OCI-LY1 (cell line): ENCODE measurements at regions not wholly inside any gene's neighbourhood (a gene's known extent, or its start where the extent isn't known, plus 50 kb on each side); places are given as distances from the start of the nearest gene placed in this dataset.

Experiments
- CTCF ChIP-seq: fragments of 200-600 bp; sonication (generic), shearing (Covaris generic); IDR thresholded peaks from 2 replicates; pipeline ENCODE4 v1.5.1; 2017; ENCODE audit warnings: mild to moderate bottlenecking, antibody characterized with exemption, low read length, moderate library complexity, mixed read lengths
- EZH2 ChIP-seq: fragments of 200-600 bp; sonication (generic), shearing (Covaris generic); IDR thresholded peaks from 2 replicates; pipeline ENCODE4 v1.8.0; 2017; ENCODE audit warnings: borderline replicate concordance, mixed run types, mild to moderate bottlenecking, antibody characterized with exemption, low read length, moderate library complexity, mixed read lengths

- TF ChIP-seq CTCF: no peak
- TF ChIP-seq EZH2: no peak
Observed at GRCh38 chr1:106956721-106957120, 99.8 kb upstream of the PRMT6 start.
